HG03103 (cell line): ENCODE measurements at regions not wholly inside any gene's neighbourhood (a gene's known extent, or its start where the extent isn't known, plus 50 kb on each side); places are given as distances from the start of the nearest gene placed in this dataset.
"Not testable (repeated sequence)": the region's sequence is repeated elsewhere in the genome, so short reads cannot be mapped to it uniquely, and the experiment has no call there.

ENCODE experiments used
- ATAC-seq: cut with Tn5 transposase; IDR thresholded peaks from one replicate; pipeline ENCODE4 v1.9.1; 2021; ENCODE audit warnings: low read depth; ENCODE audit not compliant: unreplicated experiment

GRCh38 chr18:35770376-35771014 is 189.0 kb downstream of the GALNT1 start:
- no peak for ATAC-seq

- ATAC-seq: no peak
These were observed 189.6 kb downstream of the GALNT1 start for GRCh38 chr18:35771172-35771571.

GRCh38 chr18:35775887-35776286 is 194.3 kb downstream of the GALNT1 start:
- no peak for ATAC-seq

- no peak for ATAC-seq
These were observed 194.9 kb downstream of the GALNT1 start for GRCh38 chr18:35776473-35776872.

- no peak for ATAC-seq
These were observed 195.4 kb upstream of the RMP24 start for GRCh38 chr18:35777039-35777438.

- ATAC-seq: no peak
These were observed 193.4 kb upstream of the RMP24 start for GRCh38 chr18:35778850-35779627.

GRCh38 chr18:35780937-35781336 is 191.5 kb upstream of the RMP24 start:
- ATAC-seq: no peak

GRCh38 chr18:35782926-35783325 is 189.6 kb upstream of the RMP24 start:
- no peak for ATAC-seq

GRCh38 chr18:35786365-35787042 is 186.0 kb upstream of the RMP24 start:
- no peak for ATAC-seq

- no peak for ATAC-seq
These were observed 182.9 kb upstream of the RMP24 start for GRCh38 chr18:35789543-35789942.

- ATAC-seq: no peak
These were observed 174.5 kb upstream of the RMP24 start for GRCh38 chr18:35797948-35798347.

- no peak for ATAC-seq
These were observed 168.9 kb upstream of the RMP24 start for GRCh38 chr18:35803551-35803950.

GRCh38 chr18:35804377-35804776 is 168.1 kb upstream of the RMP24 start:
- ATAC-seq: no peak

- ATAC-seq: no peak
These were observed 164.6 kb upstream of the RMP24 start for GRCh38 chr18:35807811-35808335.

GRCh38 chr18:35808796-35809195 is 163.7 kb upstream of the RMP24 start:
- no peak for ATAC-seq

- no peak for ATAC-seq
These were observed 162.0 kb upstream of the RMP24 start for GRCh38 chr18:35810520-35810919.

GRCh38 chr18:35811896-35812295 is 160.6 kb upstream of the RMP24 start:
- ATAC-seq: no peak

- not testable (repeated sequence) for ATAC-seq
These were observed 157.5 kb upstream of the RMP24 start for GRCh38 chr18:35815011-35815410.

GRCh38 chr18:35816003-35816402 is 156.5 kb upstream of the RMP24 start:
- no peak for ATAC-seq

- ATAC-seq: no peak
These were observed 154.7 kb upstream of the RMP24 start for GRCh38 chr18:35817604-35818352.

GRCh38 chr18:35818353-35818667 is 154.2 kb upstream of the RMP24 start:
- ATAC-seq: no peak
